ENCODE measurements at regions not wholly inside any gene's neighbourhood (a gene's known extent, or its start where the extent isn't known, plus 50 kb on each side); places are given as distances from the start of the nearest gene placed in this dataset.

- TF ChIP-seq CTCF (IDR thresholded peaks at IDR 0.05; ENCODE audit: low read depth, low read length), result no peak
- no peak overlapping the region for H3K4me3 ChIP-seq (ENCODE audit: low read depth, low read length)
Measured at GRCh38 chrX:55142206-55142918, 53.5 kb downstream of the PAGE2 start.

GRCh38 chrX:55142919-55143310 lies 54.1 kb downstream of the PAGE2 start:
- H3K4me3 ChIP-seq (ENCODE audit: low read depth, low read length), result no peak overlapping the region
- no peak for TF ChIP-seq CTCF (IDR thresholded peaks at IDR 0.05; ENCODE audit: low read depth, low read length)

GRCh38 chrX:55143621-55144020 lies 54.8 kb downstream of the PAGE2 start:
- no peak for TF ChIP-seq CTCF (IDR thresholded peaks at IDR 0.05; ENCODE audit: low read depth, low read length)
- H3K4me3 ChIP-seq (ENCODE audit: low read depth, low read length), result no peak overlapping the region

GRCh38 chrX:55144697-55145096 lies 55.9 kb downstream of the PAGE2 start:
- no peak for TF ChIP-seq CTCF (IDR thresholded peaks at IDR 0.05; ENCODE audit: low read depth, low read length)
- H3K4me3 ChIP-seq (ENCODE audit: low read depth, low read length), result no peak overlapping the region

- H3K4me3 ChIP-seq (ENCODE audit: low read depth, low read length), result no peak overlapping the region
- TF ChIP-seq CTCF (IDR thresholded peaks at IDR 0.05; ENCODE audit: low read depth, low read length), result no peak
Measured at GRCh38 chrX:55149242-55149641, 60.4 kb downstream of the PAGE2 start.

- TF ChIP-seq CTCF (IDR thresholded peaks at IDR 0.05; ENCODE audit: low read depth, low read length), result no peak
- H3K4me3 ChIP-seq (ENCODE audit: low read depth, low read length), result no peak overlapping the region
Measured at GRCh38 chrX:55151199-55151598, 62.4 kb downstream of the PAGE2 start.

GRCh38 chrX:55159551-55159950 lies 60.6 kb upstream of the PAGE5 start:
- no peak for TF ChIP-seq CTCF (IDR thresholded peaks at IDR 0.05; ENCODE audit: low read depth, low read length)
- no peak overlapping the region for H3K4me3 ChIP-seq (ENCODE audit: low read depth, low read length)

All from WI38 (cell line).